Right ventricle myocardium superior (tissue), 1 donor: ENCODE measurements at regions not wholly inside any gene's neighbourhood (a gene's known extent, or its start where the extent isn't known, plus 50 kb on each side); places are given as distances from the start of the nearest gene placed in this dataset.

Experiments
- ATAC-seq: fragments of 200-7000 bp; cut with Tn5 transposase; one replicate; pipeline ENCODE4 v1.9.1; 2020; ENCODE audit warnings: mild to moderate bottlenecking; ENCODE audit not compliant: poor library complexity
- DNase-seq: peaks from one replicate; pipeline ENCODE4 v3.0.0-alpha.2; 2020
- intact Hi-C: fragments of 100-400 bp; cut with DNase I; formaldehyde crosslinking; loops from one replicate; pipeline ENCODE4 v1.11.2; 2022
- donor health status: DM: no; HTN: yes; CAD: no; lungs with severe emphysema.

DNA sequence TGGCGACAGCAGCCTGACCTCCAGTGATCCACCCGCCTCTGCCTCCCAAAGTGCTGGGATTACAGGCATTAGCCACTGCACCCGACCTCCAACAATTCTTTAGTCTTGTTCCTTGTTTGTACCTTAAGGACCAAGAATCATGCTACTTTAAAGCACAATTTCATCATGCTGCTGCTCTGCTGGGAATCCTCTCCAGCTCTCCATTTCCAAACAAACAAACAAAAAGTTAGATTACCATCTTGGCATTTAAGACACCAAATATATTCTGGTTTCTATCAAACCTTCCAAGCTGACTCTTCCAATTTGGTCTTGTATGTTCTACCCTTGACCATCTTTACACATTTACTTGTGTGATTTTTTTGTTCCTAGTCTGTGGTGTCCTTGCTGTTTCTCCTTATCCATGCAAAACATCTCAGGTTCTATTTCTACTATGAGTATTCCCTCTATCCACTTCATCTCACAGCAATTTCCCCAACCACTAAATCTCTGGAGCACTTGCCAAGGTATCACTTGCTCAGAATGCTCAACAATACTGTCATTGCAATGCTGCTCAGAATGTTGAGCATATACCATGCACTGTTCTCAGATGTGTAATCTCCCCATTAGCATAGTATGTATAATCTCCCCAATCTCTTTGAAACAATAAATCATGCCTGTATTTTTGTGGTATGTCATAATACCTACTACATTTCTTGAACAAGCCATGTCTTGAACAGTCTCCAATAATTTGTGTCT, 73.2 kb upstream of the GALNT5 start:
- no peak for ATAC-seq
- DNase-seq, result no peak
- intact Hi-C loops, result loop anchor here (10.0 kb wide), 1 partner anchor 130 kb away; no protein-coding TSS in a partner anchor

DNA sequence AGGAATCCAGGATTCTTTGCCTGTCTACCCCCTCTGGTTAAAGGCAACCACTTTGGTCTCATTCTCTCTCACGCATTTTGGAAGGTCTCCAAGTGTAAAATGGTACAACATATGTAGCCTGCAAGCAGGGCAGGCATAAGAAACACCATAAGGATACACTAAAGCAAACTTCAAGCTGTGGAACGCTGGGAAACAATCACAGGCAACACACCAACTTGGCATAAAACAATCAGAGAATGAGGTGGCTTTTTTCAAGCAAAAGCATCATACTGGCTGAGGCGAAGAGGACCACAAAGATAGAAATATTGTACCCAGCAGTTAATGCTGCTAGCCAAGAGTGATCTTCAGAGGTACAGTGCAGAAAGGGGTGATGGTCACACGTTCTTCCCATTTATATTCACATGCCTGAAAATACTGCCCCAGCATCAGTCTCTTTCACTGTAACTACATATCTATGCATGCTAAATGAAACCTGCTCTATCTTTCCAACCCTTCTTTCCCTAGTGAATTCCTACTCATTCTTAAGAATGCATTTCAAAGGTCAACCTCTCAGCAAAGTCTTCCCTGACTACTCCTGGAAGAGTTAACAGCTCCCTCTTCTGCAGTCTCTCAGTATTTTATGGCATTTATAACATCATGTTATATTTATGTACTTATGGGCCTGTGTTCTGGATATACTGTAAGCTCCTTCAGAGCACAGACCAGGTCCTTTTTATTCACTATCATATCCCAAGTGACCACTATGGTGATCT, 71.9 kb upstream of the GALNT5 start:
- intact Hi-C loops, result loop anchor here (10.0 kb wide), 1 partner anchor 131 kb away; no protein-coding TSS in a partner anchor
- DNase-seq (no peak), ATAC-seq (no peak)

DNA sequence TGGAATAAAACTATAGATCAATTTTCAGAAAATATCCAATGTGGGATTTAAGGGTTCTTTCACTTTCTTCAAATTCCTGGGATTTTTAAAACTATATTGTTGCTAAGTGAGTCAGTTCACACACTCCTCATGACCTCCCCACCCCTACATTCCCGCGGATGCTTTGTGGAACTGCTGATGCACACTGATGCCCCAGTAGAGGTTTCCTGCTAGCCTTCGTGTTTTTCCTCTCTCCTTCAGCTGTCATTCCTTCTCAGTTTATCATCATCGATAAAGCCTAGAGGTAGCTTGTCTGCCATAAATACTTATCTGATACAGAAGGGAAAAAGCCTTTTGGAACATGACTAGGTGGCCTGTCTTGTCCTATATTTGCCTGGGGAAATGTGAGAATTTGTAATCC, 67.4 kb upstream of the GALNT5 start:
- ATAC-seq, result no peak
- intact Hi-C loops, result loop anchor here (10.0 kb wide), 1 partner anchor 1815 kb away; no protein-coding TSS in a partner anchor
- DNase-seq, result no peak

DNA sequence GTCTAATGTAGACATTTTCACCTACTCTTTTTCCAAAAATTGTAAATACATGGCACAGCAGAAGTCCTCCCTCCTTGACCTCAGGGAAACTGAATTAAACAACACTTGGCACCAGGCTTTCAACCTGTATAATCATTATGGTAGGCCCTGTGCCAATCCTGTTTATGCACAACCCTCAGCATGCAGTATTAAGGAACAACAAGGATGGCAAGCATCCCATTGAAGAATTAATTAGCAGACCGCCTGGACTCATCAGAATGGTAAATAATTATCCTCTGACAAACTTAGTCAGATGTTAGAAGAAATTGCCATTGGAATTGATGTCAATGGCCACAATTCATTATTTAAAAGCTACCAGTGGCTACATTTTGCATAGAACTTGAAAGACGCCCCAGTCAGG, 66.3 kb upstream of the GALNT5 start:
- DNase-seq (no peak), ATAC-seq (no peak)
- intact Hi-C loops, result loop anchor here (10.0 kb wide), 1 partner anchor 1816 kb away; no protein-coding TSS in a partner anchor

DNA sequence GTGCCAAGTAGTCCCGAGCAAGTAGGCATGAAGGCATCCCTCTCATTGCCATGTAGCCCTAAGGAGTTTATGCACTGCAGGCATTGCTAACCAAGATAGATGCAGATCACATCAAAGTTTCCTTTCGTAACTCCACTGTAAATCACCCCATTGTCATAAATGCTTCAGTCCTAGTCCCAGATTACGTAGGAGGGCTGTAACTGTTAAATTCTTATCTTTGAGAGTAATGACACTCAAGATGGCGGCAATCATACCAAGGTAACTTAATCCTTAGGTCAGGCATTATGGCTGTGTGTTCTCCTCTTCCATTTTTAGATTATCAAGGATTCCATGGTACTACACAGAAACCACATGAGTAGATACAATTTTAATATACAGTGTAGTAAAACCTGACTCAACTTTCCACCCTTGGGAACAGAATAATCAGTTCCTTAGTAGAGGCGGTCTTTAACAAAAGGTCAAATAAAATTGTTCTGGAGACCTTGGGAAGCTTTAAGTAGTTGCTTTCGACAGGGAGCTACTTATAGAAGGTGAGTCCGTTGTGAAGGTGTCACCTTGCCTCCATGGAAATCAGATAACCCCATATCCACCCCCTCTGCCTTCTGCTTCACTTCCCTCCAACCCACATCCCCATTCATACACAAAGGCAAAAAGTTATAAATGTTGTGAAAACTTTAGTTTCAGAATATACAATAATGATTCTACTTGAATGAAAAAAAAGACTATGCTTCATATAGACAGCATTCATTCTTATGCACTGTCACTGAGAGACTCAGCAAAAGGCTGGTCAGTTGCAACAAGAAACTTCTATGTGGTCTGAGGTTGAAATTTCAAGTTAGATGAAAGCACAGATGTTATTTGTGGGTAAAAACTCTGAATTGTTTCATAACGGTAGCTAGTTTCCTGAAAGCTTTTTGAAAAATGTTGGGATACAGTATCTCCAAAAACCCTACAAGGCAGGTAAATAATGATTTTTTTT, 64.8 kb upstream of the GALNT5 start:
- DNase-seq (no peak), ATAC-seq (no peak)
- intact Hi-C loops, result loop anchor here (10.0 kb wide), 1 partner anchor 1818 kb away; no protein-coding TSS in a partner anchor

DNA sequence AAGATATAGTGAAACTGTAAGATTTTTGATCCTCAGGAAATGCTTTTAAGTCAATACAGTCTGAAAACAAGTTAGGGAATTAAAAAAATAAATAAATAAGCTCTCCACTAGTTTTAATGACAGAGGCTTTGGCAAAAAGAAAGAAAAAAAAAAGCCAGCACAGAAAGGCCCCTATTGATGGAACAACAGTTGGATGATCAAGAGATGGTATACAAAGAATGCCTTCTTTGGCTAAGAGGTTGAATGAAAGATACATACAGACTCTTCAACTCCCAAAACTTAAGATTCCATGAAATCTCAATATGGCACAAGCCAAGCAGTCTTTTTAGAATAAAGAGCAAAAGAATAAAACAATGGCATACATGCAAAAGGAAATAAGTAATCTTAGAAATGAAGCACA, 64.0 kb upstream of the GALNT5 start:
- intact Hi-C loops, result loop anchor here (10.0 kb wide), 1 partner anchor 1819 kb away; no protein-coding TSS in a partner anchor

DNA sequence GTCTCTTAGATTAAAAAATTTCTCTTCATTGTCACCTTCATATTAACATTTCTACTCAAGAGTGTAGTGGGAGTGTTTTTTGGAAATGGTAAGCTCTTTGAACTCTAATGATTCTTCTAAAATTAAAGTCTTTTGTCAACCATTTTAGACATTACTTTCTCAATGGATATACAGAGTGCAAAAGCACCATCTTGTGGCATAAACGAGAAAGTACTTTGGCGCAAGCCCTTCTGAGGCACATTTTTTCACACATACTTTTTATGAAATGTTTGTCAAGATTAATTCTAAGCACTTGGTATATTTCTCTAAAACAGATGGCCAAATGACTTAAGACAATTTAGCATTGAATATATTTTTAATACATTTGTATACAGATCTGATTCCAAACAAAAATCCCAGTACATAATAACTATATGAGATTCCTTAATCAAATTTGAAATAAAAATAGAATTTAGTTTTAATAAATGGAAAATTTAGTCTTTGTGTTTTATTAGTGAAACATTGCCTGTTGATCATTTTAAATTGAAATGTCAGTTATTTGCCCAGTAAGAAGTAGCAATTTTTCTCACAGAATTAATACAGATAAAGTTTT, 63.3 kb upstream of the GALNT5 start:
- intact Hi-C loops, result loop anchor here (10.0 kb wide), 1 partner anchor 1819 kb away; no protein-coding TSS in a partner anchor
- DNase-seq (no peak), ATAC-seq (peak; percentile 58)

More for the DNA sequence above, 64.0 kb upstream of the GALNT5 start:
- no peak for ATAC-seq
- no peak for DNase-seq

DNA sequence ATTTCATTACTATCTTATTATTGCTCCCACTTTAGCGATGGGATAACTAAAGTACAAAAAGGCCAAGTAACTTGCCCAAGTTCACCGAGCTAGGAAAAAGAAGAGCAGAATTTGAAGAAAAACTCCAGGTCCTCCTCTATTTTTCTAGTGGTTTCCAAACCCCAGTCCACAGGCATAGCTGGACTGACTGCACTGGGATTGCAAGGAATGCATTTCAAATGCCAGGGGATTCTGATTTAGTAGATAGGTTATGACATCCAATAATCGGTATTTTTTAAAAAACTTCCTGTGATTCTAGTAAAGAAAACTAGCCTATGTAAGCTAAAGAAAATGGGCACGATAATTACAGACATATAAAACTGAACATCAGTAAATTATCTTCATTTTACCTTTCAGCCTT, 62.7 kb upstream of the GALNT5 start:
- DNase-seq (no peak), ATAC-seq (no peak)
- intact Hi-C loops, result loop anchor here (10.0 kb wide), 1 partner anchor 1820 kb away; no protein-coding TSS in a partner anchor

DNA sequence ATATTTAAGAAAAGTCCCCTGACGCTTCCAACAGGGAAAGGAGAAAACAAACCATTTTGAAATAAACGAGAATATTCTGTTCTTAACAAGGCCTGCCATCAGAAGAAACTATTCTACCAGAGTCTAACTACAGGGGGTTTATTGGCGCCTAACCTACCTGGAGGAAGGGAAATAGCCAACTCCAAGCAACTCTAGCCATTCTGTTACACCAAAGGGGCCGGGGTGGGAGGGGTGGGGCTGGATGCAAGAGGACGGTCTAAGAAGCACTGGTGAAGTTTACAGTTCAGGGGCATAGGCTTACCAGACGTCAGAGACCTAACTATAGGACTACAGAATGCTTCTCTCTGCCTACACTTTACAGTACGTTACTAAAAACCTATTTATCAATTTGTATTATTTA, 60.5 kb upstream of the GALNT5 start:
- intact Hi-C loops, result loop anchor here (10.0 kb wide), 1 partner anchor 1822 kb away; no protein-coding TSS in a partner anchor
- ATAC-seq, result no peak
- no peak for DNase-seq

DNA sequence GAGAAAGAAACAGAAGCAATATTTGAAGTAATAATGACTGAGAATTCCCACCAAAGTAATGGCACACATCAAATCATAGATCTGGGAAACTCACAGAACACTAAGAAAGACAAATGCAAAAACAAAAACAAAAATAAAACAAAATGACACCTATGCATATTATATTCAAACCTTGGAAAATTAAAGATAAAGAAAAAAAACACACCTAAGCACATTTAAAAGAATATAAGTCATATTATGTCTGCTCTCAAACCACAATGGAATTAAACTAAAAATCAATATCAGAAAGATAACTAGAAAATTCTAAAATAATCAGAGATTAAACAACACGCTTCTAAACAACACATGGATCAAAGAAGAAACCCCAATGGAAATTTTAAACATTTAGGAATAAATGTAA, 59.7 kb upstream of the GALNT5 start:
- intact Hi-C loops, result loop anchor here (10.0 kb wide), 1 partner anchor 1823 kb away; no protein-coding TSS in a partner anchor
- no peak for ATAC-seq
- DNase-seq, result no peak

DNA sequence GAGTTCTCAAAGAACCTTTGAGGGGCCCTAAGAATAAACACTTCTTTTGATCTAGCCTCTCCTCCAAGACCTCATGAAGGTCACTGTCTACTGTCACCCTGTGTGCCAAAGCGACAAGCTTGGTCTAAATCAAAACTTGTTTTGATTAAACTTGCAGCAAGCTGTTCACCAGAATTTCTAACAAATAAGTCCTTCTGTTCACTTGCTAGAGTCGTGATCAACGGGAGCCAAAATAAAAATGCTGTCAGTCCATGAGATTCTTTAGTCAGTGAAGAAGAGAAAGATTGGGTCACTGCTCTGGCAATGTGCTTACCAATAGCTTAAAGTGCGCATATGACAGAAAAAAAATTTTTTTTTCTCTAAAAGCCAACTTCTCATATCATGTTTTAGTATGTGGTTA, 53.9 kb upstream of the GALNT5 start:
- intact Hi-C loops, result no loop called here
- DNase-seq (no peak), ATAC-seq (no peak)

DNA sequence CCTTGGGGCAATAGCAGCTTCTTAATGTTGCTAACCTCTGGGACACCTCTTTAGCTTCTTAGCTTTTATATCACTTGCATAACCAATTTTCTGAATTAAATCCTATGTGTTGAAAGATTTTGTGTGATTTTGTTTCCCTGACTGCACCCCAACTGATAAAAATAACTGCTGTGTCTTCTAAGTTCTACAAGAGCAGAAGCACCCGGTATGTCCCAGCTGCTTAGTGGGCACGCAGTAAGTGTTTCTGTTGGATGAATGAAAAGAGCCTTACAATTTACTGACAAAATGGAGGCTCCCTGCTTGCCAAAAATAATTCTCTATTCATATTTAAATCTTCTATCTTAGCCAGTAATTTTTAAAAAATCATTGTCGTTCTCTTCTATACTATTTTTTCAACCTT, 53.1 kb upstream of the GALNT5 start:
- DNase-seq (no peak), ATAC-seq (no peak)
- intact Hi-C loops, result no loop called here

DNA sequence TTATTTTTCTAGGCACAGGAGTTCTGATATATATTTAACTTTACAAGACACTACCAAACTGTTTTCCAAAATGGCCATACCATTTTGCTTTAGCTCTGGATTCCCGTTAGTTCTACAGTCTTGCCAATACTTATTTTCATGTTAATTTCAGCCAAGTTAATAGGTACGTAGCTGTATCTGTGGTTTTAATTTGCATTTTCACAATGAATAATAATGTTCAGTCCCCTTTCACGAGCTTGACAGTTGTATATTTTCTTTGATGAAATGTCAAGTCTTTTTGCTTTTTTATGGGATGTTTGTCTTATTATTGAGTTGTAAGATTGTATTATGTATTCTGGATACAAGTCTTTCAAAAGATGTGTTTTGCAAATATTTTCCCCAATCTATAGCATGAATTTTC, 50.6 kb upstream of the GALNT5 start:
- DNase-seq, result no peak
- no peak for ATAC-seq
- intact Hi-C loops, result no loop called here
